OCI-LY3 (cell line): ENCODE measurements at regions not wholly inside any gene's neighbourhood (a gene's known extent, or its start where the extent isn't known, plus 50 kb on each side); places are given as distances from the start of the nearest gene placed in this dataset.

Experiments
- EZH2phosphoT487 ChIP-seq: fragments of 200-600 bp; shearing (Covaris generic); IDR thresholded peaks from 2 replicates; pipeline ENCODE4 v1.6.1; 2018; ENCODE audit warnings: antibody characterized with exemption, mixed run types, low read depth
- TF ChIP-seq, protein P1 (sequence below): fragments of 200-600, 300-600 bp; sonication (generic); IDR thresholded peaks from 2 replicates; pipeline ENCODE4 v1.5.1; 2014; ENCODE audit warnings: antibody characterized with exemption, low read length, low read depth

DNA sequence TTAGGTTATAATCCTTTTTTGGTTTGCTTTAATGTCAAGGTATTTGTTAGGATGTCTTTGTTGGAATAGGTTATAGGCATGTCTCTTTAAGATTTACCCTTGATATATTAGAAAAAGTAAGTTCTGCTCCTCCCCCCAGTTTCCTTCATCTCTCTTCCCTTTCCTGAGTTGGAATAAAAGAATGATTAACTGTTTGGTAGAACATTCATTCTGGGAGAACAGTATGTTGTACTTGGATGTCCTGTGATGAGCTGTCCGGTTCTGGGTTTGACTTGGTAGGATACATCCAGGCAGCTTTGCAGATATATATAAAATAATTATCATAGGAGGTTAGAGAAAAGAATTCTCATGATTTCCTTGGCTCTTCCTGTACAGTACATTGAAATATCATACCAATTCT, 199.6 kb upstream of the RREB1 start:
- TF ChIP-seq, protein P1, sequence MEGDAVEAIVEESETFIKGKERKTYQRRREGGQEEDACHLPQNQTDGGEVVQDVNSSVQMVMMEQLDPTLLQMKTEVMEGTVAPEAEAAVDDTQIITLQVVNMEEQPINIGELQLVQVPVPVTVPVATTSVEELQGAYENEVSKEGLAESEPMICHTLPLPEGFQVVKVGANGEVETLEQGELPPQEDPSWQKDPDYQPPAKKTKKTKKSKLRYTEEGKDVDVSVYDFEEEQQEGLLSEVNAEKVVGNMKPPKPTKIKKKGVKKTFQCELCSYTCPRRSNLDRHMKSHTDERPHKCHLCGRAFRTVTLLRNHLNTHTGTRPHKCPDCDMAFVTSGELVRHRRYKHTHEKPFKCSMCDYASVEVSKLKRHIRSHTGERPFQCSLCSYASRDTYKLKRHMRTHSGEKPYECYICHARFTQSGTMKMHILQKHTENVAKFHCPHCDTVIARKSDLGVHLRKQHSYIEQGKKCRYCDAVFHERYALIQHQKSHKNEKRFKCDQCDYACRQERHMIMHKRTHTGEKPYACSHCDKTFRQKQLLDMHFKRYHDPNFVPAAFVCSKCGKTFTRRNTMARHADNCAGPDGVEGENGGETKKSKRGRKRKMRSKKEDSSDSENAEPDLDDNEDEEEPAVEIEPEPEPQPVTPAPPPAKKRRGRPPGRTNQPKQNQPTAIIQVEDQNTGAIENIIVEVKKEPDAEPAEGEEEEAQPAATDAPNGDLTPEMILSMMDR = no peak
- no peak for TF ChIP-seq EZH2phosphoT487
